ENCODE measurements at regions not wholly inside any gene's neighbourhood (a gene's known extent, or its start where the extent isn't known, plus 50 kb on each side); places are given as distances from the start of the nearest gene placed in this dataset.

DNA sequence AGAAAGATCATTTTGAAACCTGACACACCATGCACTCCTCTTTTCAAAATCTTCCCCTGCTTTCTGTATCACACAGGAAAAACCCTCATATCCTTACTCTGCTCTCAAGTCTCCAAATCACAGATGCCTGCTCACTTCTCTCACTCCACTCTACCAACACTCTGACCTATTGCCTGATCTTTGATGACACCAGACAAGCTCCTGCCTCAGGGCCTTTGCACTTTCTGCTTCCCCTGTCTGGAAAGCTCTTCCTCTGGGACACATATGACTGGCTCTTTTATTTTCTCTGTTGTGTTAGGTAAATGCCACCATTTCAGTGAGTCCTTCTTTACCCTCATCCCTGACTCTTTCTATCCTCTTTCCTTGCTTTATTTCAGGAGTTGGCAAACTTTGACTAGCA is 1300.7 kb upstream of the ZEB2 start:
- ATAC-seq, result no peak
- TF ChIP-seq BACH2 (CRISPR knock-in tag; IDR thresholded peaks at IDR 0.05; ENCODE audit: borderline replicate concordance), result no peak

DNA sequence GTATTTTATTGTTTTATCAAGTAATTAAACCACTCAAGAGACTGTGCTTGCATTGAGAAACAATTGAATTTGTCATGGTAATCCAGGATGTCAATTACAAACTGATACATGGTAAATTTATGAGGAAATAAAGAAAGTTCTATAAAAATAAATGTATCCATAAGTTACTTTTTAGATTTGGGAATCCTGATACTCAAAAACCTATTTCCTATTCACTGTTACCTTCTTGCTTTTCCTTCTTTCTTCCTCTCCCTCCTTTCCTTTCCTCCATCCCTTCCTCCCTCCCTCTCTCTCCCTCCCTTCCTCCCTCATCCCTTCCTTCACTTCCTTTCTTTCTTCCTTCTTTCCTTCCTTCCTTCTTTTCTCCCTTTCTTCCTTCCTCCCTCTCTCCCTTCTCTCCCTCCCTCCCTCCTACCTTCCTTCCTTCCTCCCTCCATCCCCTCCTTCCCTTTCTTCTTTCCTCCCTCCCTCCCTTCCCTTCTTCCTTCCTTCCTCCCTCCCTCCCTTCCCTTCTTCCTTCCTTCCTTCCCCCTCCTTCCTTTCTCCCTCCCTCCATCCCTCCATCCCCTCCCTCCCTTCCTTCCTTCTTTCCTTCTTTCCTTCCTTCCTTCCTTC is 1299.1 kb upstream of the ZEB2 start:
- TF ChIP-seq ZNF565 (CRISPR knock-in tag; conservative IDR thresholded peaks at IDR 0.05; ENCODE audit: low read depth) (no peak), ZFP30 (CRISPR knock-in tag; IDR thresholded peaks at IDR 0.05) (no peak), GLIS3 (CRISPR knock-in tag; IDR thresholded peaks at IDR 0.05) (no peak), ARNTL (CRISPR knock-in tag; IDR thresholded peaks at IDR 0.05; ENCODE audit: borderline replicate concordance, low read depth) (no peak), ISL1 (CRISPR knock-in tag; IDR thresholded peaks at IDR 0.05) (no peak), ZNF8 (CRISPR knock-in tag; IDR thresholded peaks at IDR 0.05) (no peak), BACH2 (CRISPR knock-in tag; IDR thresholded peaks at IDR 0.05; ENCODE audit: borderline replicate concordance) (no peak), RARB (CRISPR knock-in tag; IDR thresholded peaks at IDR 0.05) (no peak), OSR1 (CRISPR knock-in tag; IDR thresholded peaks at IDR 0.05) (no peak), SNAI2 (CRISPR knock-in tag; IDR thresholded peaks at IDR 0.05) (no peak), ZFP3 (CRISPR knock-in tag; IDR thresholded peaks at IDR 0.05) (no peak)
- TF ChIP-seq, protein P1, sequence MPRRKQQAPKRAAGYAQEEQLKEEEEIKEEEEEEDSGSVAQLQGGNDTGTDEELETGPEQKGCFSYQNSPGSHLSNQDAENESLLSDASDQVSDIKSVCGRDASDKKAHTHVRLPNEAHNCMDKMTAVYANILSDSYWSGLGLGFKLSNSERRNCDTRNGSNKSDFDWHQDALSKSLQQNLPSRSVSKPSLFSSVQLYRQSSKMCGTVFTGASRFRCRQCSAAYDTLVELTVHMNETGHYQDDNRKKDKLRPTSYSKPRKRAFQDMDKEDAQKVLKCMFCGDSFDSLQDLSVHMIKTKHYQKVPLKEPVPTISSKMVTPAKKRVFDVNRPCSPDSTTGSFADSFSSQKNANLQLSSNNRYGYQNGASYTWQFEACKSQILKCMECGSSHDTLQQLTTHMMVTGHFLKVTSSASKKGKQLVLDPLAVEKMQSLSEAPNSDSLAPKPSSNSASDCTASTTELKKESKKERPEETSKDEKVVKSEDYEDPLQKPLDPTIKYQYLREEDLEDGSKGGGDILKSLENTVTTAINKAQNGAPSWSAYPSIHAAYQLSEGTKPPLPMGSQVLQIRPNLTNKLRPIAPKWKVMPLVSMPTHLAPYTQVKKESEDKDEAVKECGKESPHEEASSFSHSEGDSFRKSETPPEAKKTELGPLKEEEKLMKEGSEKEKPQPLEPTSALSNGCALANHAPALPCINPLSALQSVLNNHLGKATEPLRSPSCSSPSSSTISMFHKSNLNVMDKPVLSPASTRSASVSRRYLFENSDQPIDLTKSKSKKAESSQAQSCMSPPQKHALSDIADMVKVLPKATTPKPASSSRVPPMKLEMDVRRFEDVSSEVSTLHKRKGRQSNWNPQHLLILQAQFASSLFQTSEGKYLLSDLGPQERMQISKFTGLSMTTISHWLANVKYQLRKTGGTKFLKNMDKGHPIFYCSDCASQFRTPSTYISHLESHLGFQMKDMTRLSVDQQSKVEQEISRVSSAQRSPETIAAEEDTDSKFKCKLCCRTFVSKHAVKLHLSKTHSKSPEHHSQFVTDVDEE (CRISPR knock-in tag; IDR thresholded peaks at IDR 0.05), result no peak
- TF ChIP-seq, protein P2, sequence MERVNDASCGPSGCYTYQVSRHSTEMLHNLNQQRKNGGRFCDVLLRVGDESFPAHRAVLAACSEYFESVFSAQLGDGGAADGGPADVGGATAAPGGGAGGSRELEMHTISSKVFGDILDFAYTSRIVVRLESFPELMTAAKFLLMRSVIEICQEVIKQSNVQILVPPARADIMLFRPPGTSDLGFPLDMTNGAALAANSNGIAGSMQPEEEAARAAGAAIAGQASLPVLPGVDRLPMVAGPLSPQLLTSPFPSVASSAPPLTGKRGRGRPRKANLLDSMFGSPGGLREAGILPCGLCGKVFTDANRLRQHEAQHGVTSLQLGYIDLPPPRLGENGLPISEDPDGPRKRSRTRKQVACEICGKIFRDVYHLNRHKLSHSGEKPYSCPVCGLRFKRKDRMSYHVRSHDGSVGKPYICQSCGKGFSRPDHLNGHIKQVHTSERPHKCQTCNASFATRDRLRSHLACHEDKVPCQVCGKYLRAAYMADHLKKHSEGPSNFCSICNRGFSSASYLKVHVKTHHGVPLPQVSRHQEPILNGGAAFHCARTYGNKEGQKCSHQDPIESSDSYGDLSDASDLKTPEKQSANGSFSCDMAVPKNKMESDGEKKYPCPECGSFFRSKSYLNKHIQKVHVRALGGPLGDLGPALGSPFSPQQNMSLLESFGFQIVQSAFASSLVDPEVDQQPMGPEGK (CRISPR knock-in tag; IDR thresholded peaks at IDR 0.05; ENCODE audit: borderline replicate concordance), result no peak
- TF ChIP-seq, protein P3, sequence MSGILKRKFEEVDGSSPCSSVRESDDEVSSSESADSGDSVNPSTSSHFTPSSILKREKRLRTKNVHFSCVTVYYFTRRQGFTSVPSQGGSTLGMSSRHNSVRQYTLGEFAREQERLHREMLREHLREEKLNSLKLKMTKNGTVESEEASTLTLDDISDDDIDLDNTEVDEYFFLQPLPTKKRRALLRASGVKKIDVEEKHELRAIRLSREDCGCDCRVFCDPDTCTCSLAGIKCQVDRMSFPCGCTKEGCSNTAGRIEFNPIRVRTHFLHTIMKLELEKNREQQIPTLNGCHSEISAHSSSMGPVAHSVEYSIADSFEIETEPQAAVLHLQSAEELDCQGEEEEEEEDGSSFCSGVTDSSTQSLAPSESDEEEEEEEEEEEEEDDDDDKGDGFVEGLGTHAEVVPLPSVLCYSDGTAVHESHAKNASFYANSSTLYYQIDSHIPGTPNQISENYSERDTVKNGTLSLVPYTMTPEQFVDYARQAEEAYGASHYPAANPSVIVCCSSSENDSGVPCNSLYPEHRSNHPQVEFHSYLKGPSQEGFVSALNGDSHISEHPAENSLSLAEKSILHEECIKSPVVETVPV (CRISPR knock-in tag; IDR thresholded peaks at IDR 0.05), result no peak
- TF ChIP-seq, protein P4, sequence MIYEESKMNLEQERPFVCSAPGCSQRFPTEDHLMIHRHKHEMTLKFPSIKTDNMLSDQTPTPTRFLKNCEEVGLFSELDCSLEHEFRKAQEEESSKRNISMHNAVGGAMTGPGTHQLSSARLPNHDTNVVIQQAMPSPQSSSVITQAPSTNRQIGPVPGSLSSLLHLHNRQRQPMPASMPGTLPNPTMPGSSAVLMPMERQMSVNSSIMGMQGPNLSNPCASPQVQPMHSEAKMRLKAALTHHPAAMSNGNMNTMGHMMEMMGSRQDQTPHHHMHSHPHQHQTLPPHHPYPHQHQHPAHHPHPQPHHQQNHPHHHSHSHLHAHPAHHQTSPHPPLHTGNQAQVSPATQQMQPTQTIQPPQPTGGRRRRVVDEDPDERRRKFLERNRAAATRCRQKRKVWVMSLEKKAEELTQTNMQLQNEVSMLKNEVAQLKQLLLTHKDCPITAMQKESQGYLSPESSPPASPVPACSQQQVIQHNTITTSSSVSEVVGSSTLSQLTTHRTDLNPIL (CRISPR knock-in tag; IDR thresholded peaks at IDR 0.05; ENCODE audit: low read depth), result no peak
- ATAC-seq, result no peak

DNA sequence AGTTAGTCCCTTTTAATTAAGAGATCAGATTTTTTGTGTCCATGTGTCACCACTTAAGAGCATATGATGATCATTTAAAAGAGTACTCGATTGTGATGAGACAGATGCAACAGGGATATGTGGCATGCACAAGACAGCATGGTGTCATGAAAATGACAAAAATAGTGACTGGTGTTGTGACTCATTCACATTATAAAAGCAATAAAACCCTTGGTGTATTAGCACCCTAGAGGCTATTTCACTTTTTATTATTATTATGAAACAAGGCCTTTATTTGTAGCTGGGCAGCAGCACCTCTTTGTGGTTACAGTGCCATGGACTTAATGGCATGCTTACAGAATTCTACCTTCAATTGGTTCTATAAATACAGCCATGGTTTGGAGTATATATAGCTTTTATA is 1296.0 kb upstream of the ZEB2 start:
- no peak for ATAC-seq
- TF ChIP-seq, protein P4 (CRISPR knock-in tag; IDR thresholded peaks at IDR 0.05; ENCODE audit: low read depth), result no peak
- TF ChIP-seq TOX (CRISPR knock-in tag; IDR thresholded peaks at IDR 0.05; ENCODE audit: borderline replicate concordance) (no peak), TCF4 (CRISPR knock-in tag; IDR thresholded peaks at IDR 0.05; ENCODE audit: borderline replicate concordance) (no peak), ZFP30 (CRISPR knock-in tag; IDR thresholded peaks at IDR 0.05) (no peak)

DNA sequence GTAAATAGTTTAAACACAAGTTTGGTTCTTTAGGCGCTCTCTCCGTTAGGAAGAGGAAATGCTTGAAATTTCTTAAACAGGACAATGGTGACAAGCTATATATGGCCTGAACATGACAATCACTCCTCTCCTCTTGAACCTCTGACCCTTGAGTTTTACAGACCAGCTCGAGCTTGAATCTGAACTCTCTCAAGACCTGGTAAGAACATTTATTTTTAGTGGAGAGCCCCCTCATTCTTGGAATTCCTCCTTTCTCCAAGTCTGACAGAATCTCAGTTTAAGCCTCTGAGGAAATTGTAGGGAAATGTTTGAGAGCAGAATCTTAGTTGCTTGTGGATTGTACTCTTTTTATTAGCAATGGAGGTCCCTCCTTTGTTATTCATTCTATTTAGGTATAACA is 1293.6 kb upstream of the ZEB2 start:
- no peak for ATAC-seq
- no peak for TF ChIP-seq BACH2 (CRISPR knock-in tag; IDR thresholded peaks at IDR 0.05; ENCODE audit: borderline replicate concordance)
- no peak for TF ChIP-seq ZNF565 (CRISPR knock-in tag; conservative IDR thresholded peaks at IDR 0.05; ENCODE audit: low read depth)
- TF ChIP-seq ARNTL (CRISPR knock-in tag; IDR thresholded peaks at IDR 0.05; ENCODE audit: borderline replicate concordance, low read depth), result no peak
- TF ChIP-seq TCF4 (CRISPR knock-in tag; IDR thresholded peaks at IDR 0.05; ENCODE audit: borderline replicate concordance), result no peak
- TF ChIP-seq ZNF70 (CRISPR knock-in tag; IDR thresholded peaks at IDR 0.05), result no peak
- TF ChIP-seq, protein P1 (CRISPR knock-in tag; IDR thresholded peaks at IDR 0.05), result no peak
- TF ChIP-seq, protein P4 (CRISPR knock-in tag; IDR thresholded peaks at IDR 0.05; ENCODE audit: low read depth), result no peak
- TF ChIP-seq ZC3H10 (CRISPR knock-in tag; IDR thresholded peaks at IDR 0.05), result no peak
- TF ChIP-seq ZNF8 (CRISPR knock-in tag; IDR thresholded peaks at IDR 0.05), result no peak
- TF ChIP-seq OSR1 (CRISPR knock-in tag; IDR thresholded peaks at IDR 0.05), result no peak
- TF ChIP-seq RARB (CRISPR knock-in tag; IDR thresholded peaks at IDR 0.05), result no peak
- TF ChIP-seq ESRRG (CRISPR knock-in tag; IDR thresholded peaks at IDR 0.05), result no peak
- no peak for TF ChIP-seq PPARA (CRISPR knock-in tag; IDR thresholded peaks at IDR 0.05; ENCODE audit: borderline replicate concordance)
- no peak for TF ChIP-seq TOX (CRISPR knock-in tag; IDR thresholded peaks at IDR 0.05; ENCODE audit: borderline replicate concordance)
